Endodermal cell (in vitro differentiated cells): ENCODE measurements at regions not wholly inside any gene's neighbourhood (a gene's known extent, or its start where the extent isn't known, plus 50 kb on each side); places are given as distances from the start of the nearest gene placed in this dataset.
A peak's percentile ranks its signal among the peaks of the same experiment; 100 is the strongest.

Experiments
- DNase-seq: peaks from one replicate; pipeline ENCODE4 v3.0.0-alpha.2; 2017
- H3K27ac ChIP-seq: 2 replicates; pipeline ENCODE4 v1.5.1; 2013; ENCODE audit warnings: mild to moderate bottlenecking, low read depth, low read length, moderate library complexity
- H3K27me3 ChIP-seq: 2 replicates; pipeline ENCODE4 v1.6.1; 2013; ENCODE audit warnings: mild to moderate bottlenecking, low read length, moderate library complexity; ENCODE audit not compliant: insufficient read depth, control insufficient read depth, poor library complexity, severe bottlenecking
- H3K36me3 ChIP-seq: 2 replicates; pipeline ENCODE4 v1.7.0; 2013; ENCODE audit warnings: mild to moderate bottlenecking, low read length, moderate library complexity; ENCODE audit not compliant: control insufficient read depth, insufficient read depth
- H3K4me1 ChIP-seq: one replicate; pipeline ENCODE4 v1.7.0; 2013; ENCODE audit warnings: low read length; ENCODE audit not compliant: control insufficient read depth, insufficient read depth
- H3K4me3 ChIP-seq: 2 replicates; pipeline ENCODE4 v1.5.1; 2013; ENCODE audit warnings: mild to moderate bottlenecking, low read length, moderate library complexity
- H3K9ac ChIP-seq: 2 replicates; pipeline ENCODE4 v1.6.1; 2013; ENCODE audit warnings: mild to moderate bottlenecking, low read length, moderate library complexity; ENCODE audit not compliant: poor library complexity, severe bottlenecking; ENCODE audit errors: extremely low read depth
- H3K9me3 ChIP-seq: 2 replicates; pipeline ENCODE4 v1.6.1; 2013; ENCODE audit warnings: mild to moderate bottlenecking, low read length, moderate library complexity; ENCODE audit not compliant: control insufficient read depth
- H3K27ac Mint-ChIP-seq: 2 replicates; pipeline ENCODE4 v1.8.0; 2020; ENCODE audit warnings: mixed read lengths
- H3K27me3 Mint-ChIP-seq: 2 replicates; pipeline ENCODE4 v1.8.0; 2021; ENCODE audit warnings: mild to moderate bottlenecking, mixed read lengths; ENCODE audit not compliant: insufficient read depth
- H3K36me3 Mint-ChIP-seq: 2 replicates; pipeline ENCODE4 v1.8.0; 2020; ENCODE audit warnings: low read depth, mixed read lengths
- H3K4me1 Mint-ChIP-seq: 2 replicates; pipeline ENCODE4 v1.8.0; 2020; ENCODE audit warnings: mixed read lengths
- H3K4me3 Mint-ChIP-seq: 2 replicates; pipeline ENCODE4 v1.8.0; 2020; ENCODE audit warnings: mild to moderate bottlenecking, moderate library complexity, mixed read lengths
- H3K9me3 Mint-ChIP-seq: 2 replicates; pipeline ENCODE4 v1.8.0; 2020; ENCODE audit warnings: mild to moderate bottlenecking, mixed read lengths
- WGBS, 2 experiments: methylation state at CpG; one replicate each; pipeline versions ENCODE4 v1.1.5 to v1.1.7; 2013; ENCODE audit warnings: missing lambda C conversion rate in 2 of 2, mixed read lengths in 1 of 2; ENCODE audit not compliant: insufficient coverage in 1 of 2, insufficient read length in 1 of 2; 5-methylcytosine and 5-hydroxymethylcytosine counted together
- TF ChIP-seq, protein P1 (sequence below): fragments of 200-600 bp; sonication (generic); conservative IDR thresholded peaks from 2 replicates; pipeline ENCODE4 v1.5.0; 2021; ENCODE audit warnings: antibody characterized with exemption, mild to moderate bottlenecking

DNA sequence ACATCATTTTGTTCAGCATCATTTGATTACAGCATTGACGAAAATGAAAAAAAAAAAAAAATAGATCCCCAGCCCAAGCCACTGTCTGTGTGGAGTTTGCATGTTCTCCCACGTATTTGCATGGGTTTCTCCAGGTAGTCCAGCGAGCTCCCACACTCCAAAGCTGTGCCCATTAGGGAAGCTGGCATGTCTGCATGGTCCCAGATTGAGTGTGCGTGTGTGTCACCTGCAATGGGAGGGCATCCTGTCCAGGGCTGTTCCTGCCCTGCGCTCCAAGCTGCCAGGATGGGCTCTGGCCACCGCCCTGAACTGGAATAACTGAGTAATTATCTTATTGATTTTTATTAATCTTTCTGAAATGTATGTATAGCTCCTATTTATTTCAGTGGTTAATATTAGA is 88.6 kb downstream of the KLF12 start:
- Mint-ChIP-seq H3K9me3 (no peaks in the 10 kb centered on the region), H3K27me3 (no peaks in the 10 kb centered on the region), H3K36me3 (peaks cover 3% of the 10 kb centered on the region), H3K27ac (no peak overlapping the region), H3K4me1 (peaks cover 9% of the 10 kb centered on the region), H3K4me3 (no peak overlapping the region)
- WGBS, 2 experiments, result 97 to 100% methylated on average over 2 to 6 of the region's 6 CpGs
- H3K4me3 ChIP-seq, result no peak overlapping the region
- no peak for DNase-seq
- H3K4me1 ChIP-seq, result no peaks in the 10 kb centered on the region
- no peaks in the 10 kb centered on the region for H3K27me3 ChIP-seq
- no peak overlapping the region for H3K27ac ChIP-seq
- H3K36me3 ChIP-seq, result no peaks in the 10 kb centered on the region
- TF ChIP-seq, protein P1, sequence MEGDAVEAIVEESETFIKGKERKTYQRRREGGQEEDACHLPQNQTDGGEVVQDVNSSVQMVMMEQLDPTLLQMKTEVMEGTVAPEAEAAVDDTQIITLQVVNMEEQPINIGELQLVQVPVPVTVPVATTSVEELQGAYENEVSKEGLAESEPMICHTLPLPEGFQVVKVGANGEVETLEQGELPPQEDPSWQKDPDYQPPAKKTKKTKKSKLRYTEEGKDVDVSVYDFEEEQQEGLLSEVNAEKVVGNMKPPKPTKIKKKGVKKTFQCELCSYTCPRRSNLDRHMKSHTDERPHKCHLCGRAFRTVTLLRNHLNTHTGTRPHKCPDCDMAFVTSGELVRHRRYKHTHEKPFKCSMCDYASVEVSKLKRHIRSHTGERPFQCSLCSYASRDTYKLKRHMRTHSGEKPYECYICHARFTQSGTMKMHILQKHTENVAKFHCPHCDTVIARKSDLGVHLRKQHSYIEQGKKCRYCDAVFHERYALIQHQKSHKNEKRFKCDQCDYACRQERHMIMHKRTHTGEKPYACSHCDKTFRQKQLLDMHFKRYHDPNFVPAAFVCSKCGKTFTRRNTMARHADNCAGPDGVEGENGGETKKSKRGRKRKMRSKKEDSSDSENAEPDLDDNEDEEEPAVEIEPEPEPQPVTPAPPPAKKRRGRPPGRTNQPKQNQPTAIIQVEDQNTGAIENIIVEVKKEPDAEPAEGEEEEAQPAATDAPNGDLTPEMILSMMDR, result no peak
- no peaks in the 10 kb centered on the region for H3K9me3 ChIP-seq
- no peak overlapping the region for H3K9ac ChIP-seq

DNA sequence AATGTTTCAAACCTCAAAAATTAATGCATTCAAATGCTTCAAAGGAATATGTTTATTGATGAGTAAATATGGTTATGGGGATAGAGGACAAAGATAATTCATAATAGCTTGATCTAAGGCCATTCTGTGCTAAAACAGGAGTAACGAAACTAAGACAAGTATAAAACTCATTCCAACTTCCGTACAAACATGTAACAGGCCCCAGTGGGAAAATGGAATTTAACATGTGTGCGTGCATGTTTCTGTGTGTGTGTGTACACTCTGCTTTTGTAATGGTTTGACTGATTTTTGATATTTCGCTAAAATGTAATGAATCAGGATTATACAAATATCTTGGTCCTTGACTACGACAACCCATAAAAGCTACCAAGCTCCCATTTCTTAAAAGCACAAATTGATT is 91.0 kb downstream of the KLF12 start:
- 94 to 98% methylated on average over 3 to 4 of the region's 5 CpGs for WGBS, 2 experiments
- no peaks in the 10 kb centered on the region for H3K9me3 Mint-ChIP-seq
- H3K9me3 ChIP-seq, result no peaks in the 10 kb centered on the region

DNA sequence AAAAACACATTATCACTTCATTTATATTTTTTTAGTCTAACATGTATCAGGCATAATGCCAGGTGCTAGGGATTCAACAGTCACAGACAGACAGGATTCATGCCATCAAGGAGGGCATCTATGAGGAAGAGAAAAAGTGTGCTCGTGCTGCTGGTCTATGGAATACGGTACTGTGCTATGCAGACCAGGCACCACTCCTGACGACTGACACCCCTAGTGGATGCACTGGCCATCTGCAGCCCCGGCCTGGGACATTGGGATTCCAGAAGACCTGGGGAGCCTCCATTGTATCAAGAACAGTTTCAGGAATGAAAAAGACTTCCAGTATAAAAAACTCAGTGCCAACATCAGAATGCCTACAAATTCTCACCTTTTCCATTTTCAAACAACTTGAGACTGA is 94.0 kb downstream of the KLF12 start:
- H3K27ac Mint-ChIP-seq, result no peak overlapping the region
- Histone ChIP-seq H3K27me3 (no peaks in the 10 kb centered on the region), H3K27ac (no peak overlapping the region), H3K9me3 (no peaks in the 10 kb centered on the region), H3K4me1 (no peaks in the 10 kb centered on the region), H3K36me3 (no peaks in the 10 kb centered on the region), H3K4me3 (no peak overlapping the region), H3K9ac (no peak overlapping the region)
- TF ChIP-seq, protein P1, result peak; percentile 90
- H3K27me3 Mint-ChIP-seq, result no peaks in the 10 kb centered on the region
- DNase-seq, result peak; percentile 95
- no peaks in the 10 kb centered on the region for H3K9me3 Mint-ChIP-seq
- H3K36me3 Mint-ChIP-seq, result peaks cover 3% of the 10 kb centered on the region
- peaks cover 23% of the 10 kb centered on the region for H3K4me1 Mint-ChIP-seq
- 19 to 23% methylated on average over 2 to 4 of the region's 4 CpGs for WGBS, 2 experiments
- H3K4me3 Mint-ChIP-seq, result no peak overlapping the region

More for the DNA sequence above, 91.0 kb downstream of the KLF12 start:
- Histone ChIP-seq H3K9ac (no peak overlapping the region), H3K27ac (no peak overlapping the region), H3K4me3 (no peak overlapping the region), H3K4me1 (no peaks in the 10 kb centered on the region), H3K27me3 (no peaks in the 10 kb centered on the region), H3K36me3 (no peaks in the 10 kb centered on the region)
- Mint-ChIP-seq H3K4me3 (no peak overlapping the region), H3K4me1 (peaks cover 8% of the 10 kb centered on the region), H3K36me3 (peaks cover 3% of the 10 kb centered on the region), H3K27ac (no peak overlapping the region), H3K27me3 (no peaks in the 10 kb centered on the region)
- DNase-seq, result no peak
- TF ChIP-seq, protein P1, result no peak
